ENCODE measurements at regions not wholly inside any gene's neighbourhood (a gene's known extent, or its start where the extent isn't known, plus 50 kb on each side); places are given as distances from the start of the nearest gene placed in this dataset.

DNA sequence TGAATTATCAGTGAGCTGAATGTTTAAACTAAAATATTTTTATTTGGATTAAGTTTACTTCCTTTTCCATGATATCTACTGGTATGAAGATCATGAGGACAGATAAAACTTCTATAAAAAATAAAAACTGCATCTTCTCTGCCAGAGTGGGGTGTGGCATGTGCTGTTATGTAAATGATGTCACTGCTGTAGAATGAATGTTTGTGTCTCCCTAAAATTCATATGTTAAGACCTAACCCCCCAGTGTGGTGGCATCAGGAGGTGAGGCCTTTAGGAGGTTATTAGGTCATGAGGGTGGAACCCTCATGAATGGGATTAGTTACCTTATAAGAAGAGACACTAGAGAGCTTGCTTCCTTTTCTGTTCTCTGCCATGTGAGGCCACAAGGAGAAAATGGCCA is 178.7 kb upstream of the DPH6 start:
- TF ChIP-seq, protein P1, sequence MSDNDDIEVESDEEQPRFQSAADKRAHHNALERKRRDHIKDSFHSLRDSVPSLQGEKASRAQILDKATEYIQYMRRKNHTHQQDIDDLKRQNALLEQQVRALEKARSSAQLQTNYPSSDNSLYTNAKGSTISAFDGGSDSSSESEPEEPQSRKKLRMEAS (IDR thresholded peaks at IDR 0.05): no peak
- TF ChIP-seq, protein P2, sequence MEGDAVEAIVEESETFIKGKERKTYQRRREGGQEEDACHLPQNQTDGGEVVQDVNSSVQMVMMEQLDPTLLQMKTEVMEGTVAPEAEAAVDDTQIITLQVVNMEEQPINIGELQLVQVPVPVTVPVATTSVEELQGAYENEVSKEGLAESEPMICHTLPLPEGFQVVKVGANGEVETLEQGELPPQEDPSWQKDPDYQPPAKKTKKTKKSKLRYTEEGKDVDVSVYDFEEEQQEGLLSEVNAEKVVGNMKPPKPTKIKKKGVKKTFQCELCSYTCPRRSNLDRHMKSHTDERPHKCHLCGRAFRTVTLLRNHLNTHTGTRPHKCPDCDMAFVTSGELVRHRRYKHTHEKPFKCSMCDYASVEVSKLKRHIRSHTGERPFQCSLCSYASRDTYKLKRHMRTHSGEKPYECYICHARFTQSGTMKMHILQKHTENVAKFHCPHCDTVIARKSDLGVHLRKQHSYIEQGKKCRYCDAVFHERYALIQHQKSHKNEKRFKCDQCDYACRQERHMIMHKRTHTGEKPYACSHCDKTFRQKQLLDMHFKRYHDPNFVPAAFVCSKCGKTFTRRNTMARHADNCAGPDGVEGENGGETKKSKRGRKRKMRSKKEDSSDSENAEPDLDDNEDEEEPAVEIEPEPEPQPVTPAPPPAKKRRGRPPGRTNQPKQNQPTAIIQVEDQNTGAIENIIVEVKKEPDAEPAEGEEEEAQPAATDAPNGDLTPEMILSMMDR (IDR thresholded peaks at IDR 0.05): no peak
- TF ChIP-seq CHD2 (IDR thresholded peaks at IDR 0.05; ENCODE audit: low read length, partially characterized antibody): no peak
- TF ChIP-seq NR3C1 (IDR thresholded peaks at IDR 0.05): no peak
- no peak for TF ChIP-seq NPAS2 (CRISPR knock-in tag; IDR thresholded peaks at IDR 0.05; ENCODE audit: borderline replicate concordance)
- TF ChIP-seq POLR2A (IDR thresholded peaks at IDR 0.05; ENCODE audit: low read length): no peak
- no peak for TF ChIP-seq CEBPB (IDR thresholded peaks at IDR 0.05)
- no peak for TF ChIP-seq RFX5 (IDR thresholded peaks at IDR 0.05)
- TF ChIP-seq BHLHE40 (IDR thresholded peaks at IDR 0.05; ENCODE audit: low read depth, low read length): no peak
- TF ChIP-seq HOXA7 (CRISPR knock-in tag; IDR thresholded peaks at IDR 0.05): no peak
- TF ChIP-seq, protein P3, sequence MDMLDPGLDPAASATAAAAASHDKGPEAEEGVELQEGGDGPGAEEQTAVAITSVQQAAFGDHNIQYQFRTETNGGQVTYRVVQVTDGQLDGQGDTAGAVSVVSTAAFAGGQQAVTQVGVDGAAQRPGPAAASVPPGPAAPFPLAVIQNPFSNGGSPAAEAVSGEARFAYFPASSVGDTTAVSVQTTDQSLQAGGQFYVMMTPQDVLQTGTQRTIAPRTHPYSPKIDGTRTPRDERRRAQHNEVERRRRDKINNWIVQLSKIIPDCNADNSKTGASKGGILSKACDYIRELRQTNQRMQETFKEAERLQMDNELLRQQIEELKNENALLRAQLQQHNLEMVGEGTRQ (IDR thresholded peaks at IDR 0.05): no peak
- TF ChIP-seq ZFP36 (IDR thresholded peaks at IDR 0.05; ENCODE audit: borderline replicate concordance, partially characterized antibody): no peak
- TF ChIP-seq EP300 (IDR thresholded peaks at IDR 0.05): no peak
- TF ChIP-seq RCOR1 (IDR thresholded peaks at IDR 0.05; ENCODE audit: low read depth, low read length): no peak
